Smooth muscle cell (in vitro differentiated cells): ENCODE measurements at regions not wholly inside any gene's neighbourhood (a gene's known extent, or its start where the extent isn't known, plus 50 kb on each side); places are given as distances from the start of the nearest gene placed in this dataset.

Experiments
- DNase-seq: peaks from one replicate; lab custom pipeline; 2025; ENCODE audit not compliant: unreplicated experiment; lab: John Stamatoyannopoulos, UW
- H2AFZ ChIP-seq: fragments of 200-600 bp; sonication (generic); 2 replicates; pipeline ENCODE4 v1.6.0; 2016; ENCODE audit warnings: antibody characterized with exemption, low read depth, mild to moderate bottlenecking
- H3F3A ChIP-seq: fragments of 200-600 bp; sonication (generic); 2 replicates; pipeline ENCODE4 v1.6.0; 2017; ENCODE audit warnings: antibody characterized with exemption, low read depth
- H3K27ac ChIP-seq: fragments of 200-600 bp; sonication (generic); 2 replicates; pipeline ENCODE4 v1.5.1; 2016; ENCODE audit warnings: low read depth, mild to moderate bottlenecking
- H3K27me3 ChIP-seq: fragments of 200-600 bp; sonication (generic); 2 replicates; pipeline ENCODE4 v1.6.1; 2016; ENCODE audit warnings: low read depth, mild to moderate bottlenecking
- H3K36me3 ChIP-seq: fragments of 200-600 bp; sonication (generic); 2 replicates; pipeline ENCODE4 v1.5.1; 2016; ENCODE audit warnings: low read depth
- H3K4me1 ChIP-seq: fragments of 200-600 bp; sonication (generic); 2 replicates; pipeline ENCODE4 v1.5.1; 2016; ENCODE audit warnings: low read depth
- H3K4me2 ChIP-seq: fragments of 200-600 bp; sonication (generic); 2 replicates; pipeline ENCODE4 v1.6.0; 2016; ENCODE audit warnings: mild to moderate bottlenecking
- H3K4me3 ChIP-seq: fragments of 200-600 bp; sonication (generic); 2 replicates; pipeline ENCODE4 v1.5.1; 2016; ENCODE audit warnings: mild to moderate bottlenecking
- H3K79me2 ChIP-seq: fragments of 200-600 bp; sonication (generic); 2 replicates; pipeline ENCODE4 v1.6.0; 2016; ENCODE audit warnings: low read depth, mild to moderate bottlenecking
- H3K9ac ChIP-seq: fragments of 200-600 bp; sonication (generic); 2 replicates; pipeline ENCODE4 v1.6.0; 2016; ENCODE audit warnings: low read depth
- H3K9me3 ChIP-seq: fragments of 200-600 bp; sonication (generic); replicated peaks from 2 replicates; pipeline ENCODE4 v1.5.1; 2016; ENCODE audit warnings: low read depth
- H4K20me1 ChIP-seq: fragments of 200-600 bp; sonication (generic); 2 replicates; pipeline ENCODE4 v1.6.0; 2016; ENCODE audit warnings: low read depth
- WGBS: methylation state at CpG from one replicate; pipeline ENCODE4 v1.1.7; 2016; ENCODE audit warnings: low lambda C conversion rate; 5-methylcytosine and 5-hydroxymethylcytosine counted together
- TF ChIP-seq, protein P1 (sequence below): fragments of 200-600 bp; sonication (generic); IDR thresholded peaks from 2 replicates; pipeline ENCODE4 v1.5.1; 2017; ENCODE audit warnings: borderline replicate concordance, mild to moderate bottlenecking, antibody characterized with exemption; ENCODE audit not compliant: insufficient read depth, poor library complexity, severe bottlenecking

- H3K4me3 ChIP-seq = no peak overlapping the region
- no peaks in the 10 kb centered on the region for H3K36me3 ChIP-seq
- H2AFZ ChIP-seq = no peak overlapping the region
- H3K27ac ChIP-seq = no peak overlapping the region
- H3F3A ChIP-seq = peaks cover 15% of the 10 kb centered on the region
- peak overlapping the region; percentile 48 for H3K4me2 ChIP-seq
- TF ChIP-seq, protein P1, sequence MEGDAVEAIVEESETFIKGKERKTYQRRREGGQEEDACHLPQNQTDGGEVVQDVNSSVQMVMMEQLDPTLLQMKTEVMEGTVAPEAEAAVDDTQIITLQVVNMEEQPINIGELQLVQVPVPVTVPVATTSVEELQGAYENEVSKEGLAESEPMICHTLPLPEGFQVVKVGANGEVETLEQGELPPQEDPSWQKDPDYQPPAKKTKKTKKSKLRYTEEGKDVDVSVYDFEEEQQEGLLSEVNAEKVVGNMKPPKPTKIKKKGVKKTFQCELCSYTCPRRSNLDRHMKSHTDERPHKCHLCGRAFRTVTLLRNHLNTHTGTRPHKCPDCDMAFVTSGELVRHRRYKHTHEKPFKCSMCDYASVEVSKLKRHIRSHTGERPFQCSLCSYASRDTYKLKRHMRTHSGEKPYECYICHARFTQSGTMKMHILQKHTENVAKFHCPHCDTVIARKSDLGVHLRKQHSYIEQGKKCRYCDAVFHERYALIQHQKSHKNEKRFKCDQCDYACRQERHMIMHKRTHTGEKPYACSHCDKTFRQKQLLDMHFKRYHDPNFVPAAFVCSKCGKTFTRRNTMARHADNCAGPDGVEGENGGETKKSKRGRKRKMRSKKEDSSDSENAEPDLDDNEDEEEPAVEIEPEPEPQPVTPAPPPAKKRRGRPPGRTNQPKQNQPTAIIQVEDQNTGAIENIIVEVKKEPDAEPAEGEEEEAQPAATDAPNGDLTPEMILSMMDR = no peak
- 14% methylated on average over 4 of the region's 4 CpGs for WGBS
- H4K20me1 ChIP-seq = no peaks in the 10 kb centered on the region
- no peaks in the 10 kb centered on the region for H3K27me3 ChIP-seq
- H3K9me3 ChIP-seq = peaks cover 3% of the 10 kb centered on the region
- H3K4me1 ChIP-seq = peaks cover 15% of the 10 kb centered on the region
- no peak overlapping the region for H3K9ac ChIP-seq
- no peak for DNase-seq
- H3K79me2 ChIP-seq = no peaks in the 10 kb centered on the region
Measured at GRCh38 chr18:10085416-10085815, 171.6 kb downstream of the VAPA start.

DNA sequence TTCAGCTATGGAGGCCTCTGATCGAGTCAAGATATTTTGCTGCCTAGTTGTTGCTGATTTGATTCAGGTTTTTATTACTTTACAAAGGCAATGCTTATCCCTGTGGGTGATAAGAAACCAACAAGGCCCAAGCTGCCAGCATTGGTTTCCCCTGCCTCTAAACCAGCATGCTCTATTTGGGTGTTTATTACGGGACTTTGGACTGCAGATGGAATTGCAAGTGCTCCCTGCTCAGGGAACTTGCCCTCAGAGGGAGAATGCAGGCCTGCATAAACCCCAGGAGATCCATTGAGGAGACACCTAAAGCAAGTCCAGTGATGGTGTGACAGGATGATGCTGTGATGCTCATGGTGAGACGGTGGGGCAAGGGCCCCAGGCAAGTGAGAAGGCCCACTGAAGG lies 172.1 kb downstream of the VAPA start:
- H3K4me1 ChIP-seq = peaks cover 15% of the 10 kb centered on the region
- H3K4me3 ChIP-seq = no peak overlapping the region
- no peaks in the 10 kb centered on the region for H4K20me1 ChIP-seq
- no peak overlapping the region for H3K27ac ChIP-seq
- TF ChIP-seq, protein P1 = no peak
- no peaks in the 10 kb centered on the region for H3K27me3 ChIP-seq
- WGBS = 50% methylated on average over 3 of the region's 3 CpGs
- peaks cover 15% of the 10 kb centered on the region for H3F3A ChIP-seq
- H3K4me2 ChIP-seq = peak overlapping the region; percentile 48
- peaks cover 3% of the 10 kb centered on the region for H3K9me3 ChIP-seq
- H3K9ac ChIP-seq = no peak overlapping the region
- H2AFZ ChIP-seq = no peak overlapping the region
- H3K36me3 ChIP-seq = no peaks in the 10 kb centered on the region
- no peaks in the 10 kb centered on the region for H3K79me2 ChIP-seq
- DNase-seq = no peak

DNA sequence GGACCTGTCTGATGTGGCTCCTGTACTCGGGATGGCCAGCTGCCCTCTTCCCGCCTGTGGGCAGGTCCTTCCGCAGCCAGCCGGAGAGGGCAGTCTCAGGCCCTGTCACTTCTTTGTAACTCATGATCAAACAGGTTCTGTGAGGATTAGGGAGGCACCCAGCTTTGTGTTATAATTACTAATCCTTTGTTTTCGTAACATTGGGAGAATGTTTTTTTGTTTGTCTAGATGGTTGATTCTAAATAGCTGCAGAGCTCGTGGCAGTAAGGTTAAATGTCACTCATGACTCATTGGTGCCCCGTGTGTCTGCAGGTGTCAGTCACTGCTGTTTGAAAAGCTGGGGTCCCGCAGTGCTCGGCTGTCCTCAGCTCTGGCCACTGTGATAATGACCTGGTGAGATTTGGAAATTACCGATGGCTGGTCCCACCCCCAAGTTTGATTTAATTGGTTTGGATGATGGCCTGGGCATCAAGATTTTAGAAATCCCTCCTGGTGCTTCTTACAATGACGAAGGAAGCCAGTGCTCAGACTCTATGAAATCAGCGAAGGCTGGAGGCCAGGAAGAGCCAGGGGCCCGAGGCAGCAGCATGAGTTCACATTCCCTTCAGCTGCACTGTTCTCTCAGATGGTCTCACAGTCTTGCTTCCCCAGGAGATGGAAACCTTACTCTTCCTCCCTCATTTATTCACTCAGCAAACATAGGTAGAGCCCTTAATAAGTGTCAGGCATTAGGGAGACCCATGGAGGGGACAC lies 172.8 kb downstream of the VAPA start:
- peaks cover 15% of the 10 kb centered on the region for H3F3A ChIP-seq
- no peak overlapping the region for H3K27ac ChIP-seq
- TF ChIP-seq, protein P1 = no peak
- H3K4me1 ChIP-seq = peaks cover 15% of the 10 kb centered on the region
- H3K79me2 ChIP-seq = no peaks in the 10 kb centered on the region
- no peak for DNase-seq
- H3K9ac ChIP-seq = no peak overlapping the region
- 75% methylated on average over 13 of the region's 13 CpGs for WGBS
- no peak overlapping the region for H2AFZ ChIP-seq
- H3K27me3 ChIP-seq = no peaks in the 10 kb centered on the region
- H3K9me3 ChIP-seq = peaks cover 3% of the 10 kb centered on the region
- no peaks in the 10 kb centered on the region for H3K36me3 ChIP-seq
- H3K4me3 ChIP-seq = no peak overlapping the region
- H3K4me2 ChIP-seq = no peak overlapping the region
- no peaks in the 10 kb centered on the region for H4K20me1 ChIP-seq

- Histone ChIP-seq H3K79me2 (no peaks in the 10 kb centered on the region), H3K9me3 (no peaks in the 10 kb centered on the region), H3K4me3 (no peak overlapping the region), H3K4me1 (peaks cover 15% of the 10 kb centered on the region), H2AFZ (no peak overlapping the region), H4K20me1 (no peaks in the 10 kb centered on the region), H3K27me3 (no peaks in the 10 kb centered on the region), H3K4me2 (no peak overlapping the region), H3K9ac (no peak overlapping the region), H3K27ac (no peak overlapping the region), H3K36me3 (no peaks in the 10 kb centered on the region), H3F3A (peaks cover 15% of the 10 kb centered on the region)
- TF ChIP-seq, protein P1 = no peak
- DNase-seq = no peak
- WGBS = 80% methylated on average over 3 of the region's 3 CpGs
Measured at GRCh38 chr18:10088734-10089133, 174.9 kb downstream of the VAPA start.
